GM21528 (cell line): ENCODE measurements at regions not wholly inside any gene's neighbourhood (a gene's known extent, or its start where the extent isn't known, plus 50 kb on each side); places are given as distances from the start of the nearest gene placed in this dataset.

ENCODE experiments used
- ATAC-seq: cut with Tn5 transposase; IDR thresholded peaks from one replicate; pipeline ENCODE4 v1.9.1; 2021; ENCODE audit warnings: mild to moderate bottlenecking, moderate library complexity; ENCODE audit not compliant: unreplicated experiment, low FRiP score

- ATAC-seq = no peak
Measured at GRCh38 chr20:40424695-40425094, 264.3 kb downstream of the MAFB start.

GRCh38 chr20:40422656-40423055, 266.4 kb downstream of the MAFB start:
- no peak for ATAC-seq

DNA sequence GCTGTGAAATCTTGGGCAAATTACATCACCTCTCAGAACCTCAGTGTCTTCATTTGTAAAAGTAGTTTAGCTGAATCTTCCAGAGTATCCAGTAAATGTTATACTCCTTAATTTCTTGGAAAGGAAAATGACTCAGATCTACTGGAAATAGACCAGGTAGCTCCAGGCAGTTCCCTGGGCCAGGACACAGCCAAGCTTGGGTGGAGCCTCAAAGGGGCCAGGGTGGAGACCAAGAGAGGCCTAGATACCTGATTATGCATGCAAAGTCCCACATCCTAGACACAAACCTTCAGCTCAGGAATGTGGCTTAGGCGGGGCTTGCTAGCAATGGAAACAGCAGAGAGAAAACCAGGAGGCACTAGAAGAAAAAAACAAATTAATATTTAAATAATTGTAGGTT, 272.8 kb downstream of the MAFB start:
- no peak for ATAC-seq

GRCh38 chr20:40414843-40415615, 274.0 kb downstream of the MAFB start:
- no peak for ATAC-seq

GRCh38 chr20:40410028-40410427, 279.0 kb downstream of the MAFB start:
- no peak for ATAC-seq

- ATAC-seq = no peak
Measured at GRCh38 chr20:40397467-40397866, 291.6 kb downstream of the MAFB start.

DNA sequence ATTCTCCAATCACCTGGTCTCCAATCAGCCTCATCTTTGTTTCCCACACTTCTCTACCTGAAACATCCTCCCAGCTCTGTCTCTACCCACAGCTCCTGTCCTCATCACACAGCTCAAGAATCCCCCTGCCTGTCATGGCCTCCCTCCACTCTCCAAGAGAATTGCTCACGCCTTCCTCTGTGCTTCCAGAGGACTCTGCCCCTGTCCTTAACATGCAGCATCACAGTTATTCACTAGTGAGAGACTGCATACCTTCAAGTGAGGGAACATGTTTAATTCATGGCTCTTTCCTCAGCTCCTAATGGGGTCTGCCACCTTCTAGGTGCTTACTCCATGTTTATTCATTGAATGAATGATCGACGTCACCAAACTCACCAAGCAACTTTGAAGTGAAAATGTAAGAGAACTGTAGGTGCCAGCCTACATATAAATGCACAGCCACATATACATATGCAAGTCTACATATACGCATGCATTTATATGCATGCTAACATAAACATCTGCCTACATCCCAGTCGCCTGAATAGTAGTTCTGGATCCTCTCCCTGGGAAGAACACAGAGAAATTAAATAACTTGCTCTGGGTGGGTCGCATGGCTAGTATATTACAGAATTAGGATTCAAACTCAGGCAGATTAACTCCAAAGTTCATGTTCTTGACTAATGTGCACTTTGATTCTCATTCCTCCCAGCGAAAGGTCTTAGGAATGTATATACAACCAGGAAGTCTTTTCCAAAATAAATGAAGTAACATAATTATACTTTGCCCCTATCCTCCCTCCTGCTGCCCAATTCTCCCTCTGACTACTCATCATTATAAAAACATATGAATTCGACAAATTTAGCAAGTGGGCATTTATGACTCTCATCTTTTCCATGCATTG, 295.6 kb downstream of the MAFB start:
- no peak for ATAC-seq

DNA sequence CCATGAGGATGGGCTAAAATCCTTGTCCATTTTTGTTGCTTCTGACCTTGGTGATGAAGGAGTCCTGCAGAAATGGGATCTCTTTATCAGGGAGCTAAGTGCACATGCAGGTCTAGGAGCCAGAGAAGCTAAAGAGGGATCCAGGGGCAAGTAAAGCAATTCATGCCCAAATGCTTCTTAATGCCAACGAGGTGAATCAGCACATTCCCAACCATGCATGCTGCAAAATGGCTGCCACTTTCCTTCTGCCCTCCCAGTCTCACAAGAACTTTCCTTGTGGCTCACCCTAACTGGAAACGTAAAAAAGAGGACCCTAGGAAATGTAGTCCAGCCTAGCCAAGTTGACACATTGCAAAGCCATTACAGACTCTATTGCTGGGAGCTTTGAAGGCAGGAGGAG, 298.4 kb downstream of the MAFB start:
- ATAC-seq = no peak

GRCh38 chr20:40370800-40371199, 318.2 kb downstream of the MAFB start:
- no peak for ATAC-seq

GRCh38 chr20:40368876-40369275, 320.2 kb downstream of the MAFB start:
- no peak for ATAC-seq

DNA sequence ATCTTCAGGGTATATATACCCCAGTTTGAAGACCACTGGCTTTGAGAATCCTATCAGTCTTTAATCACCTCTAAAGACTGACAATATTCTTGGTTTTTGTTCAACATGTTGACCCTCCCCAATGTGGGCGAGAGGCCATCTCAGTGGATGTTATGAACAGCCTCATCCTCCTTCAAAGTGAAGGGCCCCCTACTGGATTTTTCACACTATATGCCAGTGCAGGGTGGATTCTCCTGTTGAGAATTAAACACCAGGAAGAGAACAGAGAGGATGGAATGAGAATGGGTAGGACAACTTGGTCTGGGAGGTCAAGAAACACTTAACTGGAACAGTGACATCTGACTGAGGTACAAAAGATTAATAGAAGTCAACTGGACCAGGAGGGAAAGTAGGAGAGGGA, 327.1 kb downstream of the MAFB start:
- no peak for ATAC-seq

DNA sequence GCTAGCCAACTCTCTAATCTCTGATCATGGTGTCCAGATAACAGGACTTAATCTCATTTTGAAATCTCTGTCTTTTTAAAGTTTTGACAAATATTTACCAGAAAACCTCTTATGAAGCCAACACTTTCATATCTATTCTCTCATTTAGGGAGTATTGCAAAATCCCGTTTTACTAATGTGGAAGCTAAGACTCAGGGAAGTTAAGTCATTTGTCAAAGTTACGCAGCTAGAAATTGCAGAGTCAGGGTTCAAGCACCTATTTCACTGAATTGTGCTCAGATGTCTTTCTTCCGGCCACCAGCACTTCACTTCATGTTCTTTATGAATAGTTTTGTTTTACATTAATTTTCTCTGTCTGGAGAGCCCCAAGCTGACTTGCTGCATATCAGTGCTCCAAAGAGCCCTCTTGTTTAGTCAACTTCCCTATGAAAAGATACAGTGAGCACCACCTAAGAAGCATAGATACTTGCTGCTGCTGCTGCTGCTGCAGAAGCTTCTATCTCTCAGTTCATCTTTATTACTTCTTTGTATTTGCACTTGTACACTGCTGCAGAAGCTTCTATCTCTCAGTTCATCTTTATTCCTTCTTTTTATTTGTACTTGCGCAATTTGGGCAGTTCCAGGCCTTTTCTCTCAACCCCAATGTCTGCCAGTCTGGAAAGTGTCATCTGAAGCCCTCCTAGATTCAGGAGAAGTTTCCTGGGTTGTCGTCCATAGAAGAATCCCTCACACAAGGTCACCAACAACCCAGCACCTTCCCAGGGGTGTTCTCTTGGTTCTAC, 329.7 kb downstream of the MAFB start:
- no peak for ATAC-seq

DNA sequence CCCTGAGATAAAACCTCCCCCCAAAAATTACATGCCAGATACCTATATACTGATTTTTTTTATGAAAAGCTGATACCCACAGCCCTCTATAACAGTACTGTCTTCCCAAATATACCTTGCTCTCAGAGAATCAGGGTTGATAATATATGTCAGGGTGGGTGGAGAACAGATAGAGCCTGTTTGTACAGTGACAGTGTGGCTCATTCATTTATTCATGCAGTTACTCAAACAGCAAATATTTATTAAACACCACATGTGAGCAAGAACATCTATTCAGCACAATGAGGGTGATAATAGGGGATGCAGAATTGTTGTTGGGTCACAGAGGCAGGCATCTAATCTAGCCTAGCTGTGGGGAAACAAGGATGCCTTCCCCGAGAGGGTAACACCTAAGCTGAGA, 334.2 kb downstream of the MAFB start:
- no peak for ATAC-seq

GRCh38 chr20:40343390-40343789, 345.6 kb downstream of the MAFB start:
- ATAC-seq = no peak

DNA sequence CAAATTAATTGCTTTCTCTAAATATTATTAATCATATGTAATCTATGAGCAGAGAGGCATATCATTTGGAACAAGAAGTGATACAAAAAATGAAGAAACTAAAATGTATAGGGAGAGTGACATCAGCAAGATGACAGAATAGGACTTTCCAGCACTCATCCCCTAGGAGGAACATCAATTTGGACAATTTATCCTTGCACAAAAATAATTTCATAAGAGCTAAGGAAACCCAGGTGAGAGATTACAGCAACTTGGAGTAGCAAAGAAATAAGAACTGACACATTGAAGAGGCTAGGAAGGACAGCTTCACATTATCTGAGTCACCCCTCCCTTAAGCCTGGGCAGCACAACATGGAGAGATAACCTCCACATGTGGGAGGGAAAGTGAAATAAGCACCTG, 347.5 kb downstream of the MAFB start:
- no peak for ATAC-seq

- ATAC-seq = no peak
Measured at GRCh38 chr20:40339661-40340449, 349.2 kb downstream of the MAFB start.

DNA sequence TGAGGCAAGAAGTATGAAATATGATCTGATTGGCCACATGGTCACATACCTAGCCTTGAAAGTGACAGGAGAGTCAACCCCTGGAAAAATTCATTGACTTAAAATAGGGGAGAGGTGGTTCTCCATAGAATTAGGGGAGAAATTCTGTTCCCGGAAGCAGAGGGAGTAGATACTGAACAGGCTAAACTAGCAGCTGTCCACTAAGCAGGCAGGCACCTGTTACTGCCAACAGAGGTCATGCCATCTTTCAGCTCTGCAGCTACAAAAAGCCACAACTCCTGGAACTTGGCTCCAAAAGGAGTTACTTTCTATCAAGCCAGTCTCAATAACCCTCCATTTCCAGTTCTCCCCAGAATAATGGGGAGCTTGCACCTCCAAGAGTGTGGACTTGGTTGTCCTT, 352.5 kb downstream of the MAFB start:
- ATAC-seq = no peak

DNA sequence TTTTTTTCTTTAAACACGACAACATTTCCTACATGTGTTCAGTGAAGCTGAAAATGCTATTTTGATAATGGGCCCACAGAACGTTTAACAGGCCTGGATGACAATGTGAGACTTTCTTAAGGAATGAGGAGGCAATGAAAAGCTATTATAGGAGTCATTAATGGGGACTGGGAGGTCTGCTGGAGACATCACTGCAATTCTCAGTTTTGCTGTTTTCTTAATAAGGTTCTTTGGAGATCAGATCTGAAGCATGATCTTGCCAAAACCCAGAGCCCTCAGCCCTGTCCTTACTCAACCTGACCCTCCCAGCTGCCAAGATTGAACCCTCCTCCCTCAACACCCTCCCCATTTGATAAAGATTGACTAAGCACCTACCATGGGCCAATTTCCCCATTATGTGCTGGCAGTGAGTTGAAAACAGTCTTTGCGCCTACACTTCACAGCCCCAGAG, 353.1 kb downstream of the MAFB start:
- no peak for ATAC-seq

GRCh38 chr20:40335437-40335836, 353.6 kb downstream of the MAFB start:
- no peak for ATAC-seq

DNA sequence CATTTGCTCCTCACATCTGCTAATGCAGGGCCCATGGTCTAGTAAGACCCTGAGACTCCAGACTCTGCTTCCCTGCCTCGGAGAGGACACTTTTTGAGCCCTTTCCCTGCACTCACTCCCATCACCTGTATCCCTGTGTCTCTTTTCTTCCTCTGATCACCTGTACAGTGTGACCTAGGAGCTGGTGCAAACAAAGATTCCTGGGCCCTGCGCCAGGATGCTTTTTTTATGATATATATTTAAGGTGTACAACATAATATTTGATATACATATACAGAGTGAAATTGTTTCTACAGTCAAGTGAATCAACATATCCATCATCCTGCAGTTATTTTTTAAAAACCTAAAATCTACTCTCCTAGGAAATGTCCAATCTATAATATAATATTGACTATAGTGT, 355.4 kb downstream of the MAFB start:
- ATAC-seq = no peak
